Fibroblast of lung (primary cell): ENCODE measurements at regions not wholly inside any gene's neighbourhood (a gene's known extent, or its start where the extent isn't known, plus 50 kb on each side); places are given as distances from the start of the nearest gene placed in this dataset.

ENCODE experiments used
- CTCF ChIP-seq, 2 donors: IDR thresholded peaks in 1 of 2; conservative IDR thresholded peaks in 1 of 2; 1 replicate in 1 of 2; 2 replicates in 1 of 2; pipeline ENCODE4 v1.5.1; 2011 to 2012; ENCODE audit warnings: low read length in 2 of 2, control low read depth in 1 of 2, inconsistent platforms in 1 of 2, low read depth in 1 of 2, mild to moderate bottlenecking in 1 of 2
- EZH2 ChIP-seq: IDR thresholded peaks from 2 replicates; pipeline ENCODE4 v1.5.1; 2012; ENCODE audit warnings: low read length, control low read depth, mild to moderate bottlenecking; ENCODE audit errors: missing control alignments

DNA sequence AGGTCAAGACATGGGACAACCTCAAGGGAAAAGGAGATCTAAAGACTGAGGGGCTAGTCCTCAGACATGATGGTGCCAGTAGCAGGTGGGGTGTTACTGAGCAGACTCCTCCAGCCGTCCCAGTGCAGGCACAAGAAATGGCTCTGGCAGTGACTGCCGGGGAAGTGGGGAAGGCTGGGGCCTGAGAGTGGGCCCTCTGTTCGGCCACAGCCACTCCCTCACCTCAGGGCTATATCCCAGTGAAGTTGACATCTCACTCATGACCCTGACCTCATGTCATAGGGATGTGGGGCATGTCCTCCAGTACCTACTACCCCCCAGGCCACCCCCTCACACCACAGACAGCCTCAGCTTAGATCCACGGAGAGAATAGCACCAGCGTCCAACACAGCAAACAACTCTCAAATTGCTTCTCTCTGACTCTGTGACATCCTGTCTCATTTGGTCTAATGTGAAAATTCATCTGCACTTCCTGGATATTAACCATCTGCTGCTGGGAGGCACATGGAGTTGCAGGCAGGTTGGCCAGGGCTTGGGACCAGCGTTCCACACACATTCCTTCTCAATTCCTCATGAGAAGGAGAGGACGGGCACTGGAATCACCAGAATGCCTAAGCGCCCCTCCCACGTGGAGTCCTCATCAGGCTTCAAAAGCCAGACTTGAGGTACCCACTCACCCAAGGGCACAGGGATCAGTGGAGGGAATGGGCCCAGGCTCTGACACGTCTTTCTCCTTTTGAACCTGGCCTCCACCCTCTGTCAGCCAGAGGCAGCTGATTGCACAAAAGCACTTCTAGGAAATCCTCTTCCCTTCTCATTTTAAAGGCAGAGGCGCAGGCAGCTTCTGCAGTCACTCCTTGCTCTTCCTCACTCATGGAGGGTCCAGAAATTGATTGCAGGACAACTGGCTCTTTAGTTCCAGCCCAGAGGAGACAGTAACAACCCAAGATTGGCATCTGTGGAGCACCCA, 163.6 kb upstream of the CST7 start:
- TF ChIP-seq CTCF (conservative IDR thresholded peaks at IDR 0.05 in 1 of 2, IDR thresholded peaks at IDR 0.05 in 1 of 2; ENCODE audit: low read depth in 1 of 2, low read length in 2 of 2) (no peak), EZH2 (no peak)
